Liver (tissue), 3 donors: ENCODE measurements at regions not wholly inside any gene's neighbourhood (a gene's known extent, or its start where the extent isn't known, plus 50 kb on each side); places are given as distances from the start of the nearest gene placed in this dataset.

Experiments
- JUND ChIP-seq, 2 donors: IDR thresholded peaks; 2 replicates each; pipeline ENCODE4 v1.6.1; 2016; ENCODE audit warnings: antibody characterized with exemption in 2 of 2
- RAD21 ChIP-seq, 2 donors: IDR thresholded peaks; 2 replicates each; pipeline ENCODE4 v1.6.1; 2016; ENCODE audit warnings: antibody characterized with exemption in 2 of 2, mild to moderate bottlenecking in 2 of 2
- REST ChIP-seq: IDR thresholded peaks from 2 replicates; pipeline ENCODE4 v1.6.1; 2016; ENCODE audit warnings: antibody characterized with exemption, mild to moderate bottlenecking
- SP1 ChIP-seq: IDR thresholded peaks from 2 replicates; pipeline ENCODE4 v1.6.1; 2018; ENCODE audit warnings: antibody characterized with exemption, mild to moderate bottlenecking
- TAF1 ChIP-seq: conservative IDR thresholded peaks from 2 replicates; pipeline ENCODE4 v1.6.1; 2016; ENCODE audit warnings: antibody characterized with exemption, mild to moderate bottlenecking
- TF ChIP-seq, protein P1 (sequence below): fragments of 150-350 bp; IDR thresholded peaks from 2 replicates; pipeline ENCODE4 v1.5.1; 2017; ENCODE audit warnings: improper control_type of control experiment, low read depth, low read length; ENCODE audit not compliant: missing input control
- TF ChIP-seq, protein P2 (sequence below): IDR thresholded peaks from 2 replicates; pipeline ENCODE4 v1.6.1; 2016; ENCODE audit warnings: antibody characterized with exemption
- donor health status: healthy.
- donor health status: healthy.

- peak; percentile 94 for TF ChIP-seq REST
- TF ChIP-seq, protein P1, sequence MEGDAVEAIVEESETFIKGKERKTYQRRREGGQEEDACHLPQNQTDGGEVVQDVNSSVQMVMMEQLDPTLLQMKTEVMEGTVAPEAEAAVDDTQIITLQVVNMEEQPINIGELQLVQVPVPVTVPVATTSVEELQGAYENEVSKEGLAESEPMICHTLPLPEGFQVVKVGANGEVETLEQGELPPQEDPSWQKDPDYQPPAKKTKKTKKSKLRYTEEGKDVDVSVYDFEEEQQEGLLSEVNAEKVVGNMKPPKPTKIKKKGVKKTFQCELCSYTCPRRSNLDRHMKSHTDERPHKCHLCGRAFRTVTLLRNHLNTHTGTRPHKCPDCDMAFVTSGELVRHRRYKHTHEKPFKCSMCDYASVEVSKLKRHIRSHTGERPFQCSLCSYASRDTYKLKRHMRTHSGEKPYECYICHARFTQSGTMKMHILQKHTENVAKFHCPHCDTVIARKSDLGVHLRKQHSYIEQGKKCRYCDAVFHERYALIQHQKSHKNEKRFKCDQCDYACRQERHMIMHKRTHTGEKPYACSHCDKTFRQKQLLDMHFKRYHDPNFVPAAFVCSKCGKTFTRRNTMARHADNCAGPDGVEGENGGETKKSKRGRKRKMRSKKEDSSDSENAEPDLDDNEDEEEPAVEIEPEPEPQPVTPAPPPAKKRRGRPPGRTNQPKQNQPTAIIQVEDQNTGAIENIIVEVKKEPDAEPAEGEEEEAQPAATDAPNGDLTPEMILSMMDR = no peak
- TF ChIP-seq, protein P2, sequence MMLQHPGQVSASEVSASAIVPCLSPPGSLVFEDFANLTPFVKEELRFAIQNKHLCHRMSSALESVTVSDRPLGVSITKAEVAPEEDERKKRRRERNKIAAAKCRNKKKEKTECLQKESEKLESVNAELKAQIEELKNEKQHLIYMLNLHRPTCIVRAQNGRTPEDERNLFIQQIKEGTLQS = no peak
- TF ChIP-seq JUND (IDR thresholded peaks at IDR 0.05) = no peak
- TF ChIP-seq SP1 = no peak
- TF ChIP-seq TAF1 = no peak
- TF ChIP-seq RAD21 (IDR thresholded peaks at IDR 0.05) = no peak
These were observed 877.0 kb upstream of the TMEM132C start for GRCh38 chr12:127389923-127390322.
